ENCODE measurements at regions not wholly inside any gene's neighbourhood (a gene's known extent, or its start where the extent isn't known, plus 50 kb on each side); places are given as distances from the start of the nearest gene placed in this dataset.

DNA sequence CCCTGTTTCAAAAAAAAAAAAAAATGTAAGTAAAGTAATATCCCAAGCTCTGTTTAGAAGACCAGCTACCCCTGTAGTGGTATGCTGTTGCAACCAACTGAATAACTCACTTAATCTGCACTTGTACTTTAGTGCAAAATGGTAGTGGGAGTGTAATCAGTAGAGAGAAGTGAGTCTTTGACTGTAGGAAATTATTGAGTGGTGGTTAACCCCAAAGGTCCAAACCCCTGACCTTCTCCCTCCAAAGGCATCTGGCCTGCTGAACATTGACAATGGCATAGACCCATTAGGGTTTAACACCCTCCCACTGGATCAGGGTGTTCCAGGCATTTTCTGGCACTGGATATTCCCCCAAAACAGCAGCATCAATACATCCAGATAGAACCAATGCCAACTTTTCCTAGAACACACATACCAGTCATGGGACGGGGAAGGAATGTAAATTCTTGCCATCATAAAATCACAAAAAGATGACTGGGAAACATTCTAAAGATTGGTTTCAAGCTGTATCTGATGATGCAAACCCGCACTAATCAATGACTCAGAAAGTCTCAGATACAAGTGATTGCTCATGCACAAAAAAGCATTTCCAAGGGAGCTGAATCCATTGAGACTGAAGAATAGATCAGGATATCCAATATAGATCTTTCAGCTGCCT, 110.3 kb downstream of the MRPL39 start:
- DNase-seq (ENCODE audit: low spot score): no peak
- Histone ChIP-seq H3K4me3 (ENCODE audit: severe bottlenecking) (no peak overlapping the region), H3K4me1 (ENCODE audit: insufficient read depth, poor library complexity, severe bottlenecking) (no peaks in the 10 kb centered on the region), H3K36me3 (ENCODE audit: low read depth) (no peaks in the 10 kb centered on the region), H3K9me3 (ENCODE audit: severe bottlenecking) (no peaks in the 10 kb centered on the region), H3K27ac (ENCODE audit: poor library complexity, severe bottlenecking) (no peak overlapping the region), H3K27me3 (ENCODE audit: insufficient read depth, poor library complexity, severe bottlenecking) (no peaks in the 10 kb centered on the region)
- ATAC-seq (ENCODE audit: low read depth): no peak
- TF ChIP-seq, protein P1, sequence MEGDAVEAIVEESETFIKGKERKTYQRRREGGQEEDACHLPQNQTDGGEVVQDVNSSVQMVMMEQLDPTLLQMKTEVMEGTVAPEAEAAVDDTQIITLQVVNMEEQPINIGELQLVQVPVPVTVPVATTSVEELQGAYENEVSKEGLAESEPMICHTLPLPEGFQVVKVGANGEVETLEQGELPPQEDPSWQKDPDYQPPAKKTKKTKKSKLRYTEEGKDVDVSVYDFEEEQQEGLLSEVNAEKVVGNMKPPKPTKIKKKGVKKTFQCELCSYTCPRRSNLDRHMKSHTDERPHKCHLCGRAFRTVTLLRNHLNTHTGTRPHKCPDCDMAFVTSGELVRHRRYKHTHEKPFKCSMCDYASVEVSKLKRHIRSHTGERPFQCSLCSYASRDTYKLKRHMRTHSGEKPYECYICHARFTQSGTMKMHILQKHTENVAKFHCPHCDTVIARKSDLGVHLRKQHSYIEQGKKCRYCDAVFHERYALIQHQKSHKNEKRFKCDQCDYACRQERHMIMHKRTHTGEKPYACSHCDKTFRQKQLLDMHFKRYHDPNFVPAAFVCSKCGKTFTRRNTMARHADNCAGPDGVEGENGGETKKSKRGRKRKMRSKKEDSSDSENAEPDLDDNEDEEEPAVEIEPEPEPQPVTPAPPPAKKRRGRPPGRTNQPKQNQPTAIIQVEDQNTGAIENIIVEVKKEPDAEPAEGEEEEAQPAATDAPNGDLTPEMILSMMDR (IDR thresholded peaks at IDR 0.05; ENCODE audit: poor library complexity, severe bottlenecking): no peak

DNA sequence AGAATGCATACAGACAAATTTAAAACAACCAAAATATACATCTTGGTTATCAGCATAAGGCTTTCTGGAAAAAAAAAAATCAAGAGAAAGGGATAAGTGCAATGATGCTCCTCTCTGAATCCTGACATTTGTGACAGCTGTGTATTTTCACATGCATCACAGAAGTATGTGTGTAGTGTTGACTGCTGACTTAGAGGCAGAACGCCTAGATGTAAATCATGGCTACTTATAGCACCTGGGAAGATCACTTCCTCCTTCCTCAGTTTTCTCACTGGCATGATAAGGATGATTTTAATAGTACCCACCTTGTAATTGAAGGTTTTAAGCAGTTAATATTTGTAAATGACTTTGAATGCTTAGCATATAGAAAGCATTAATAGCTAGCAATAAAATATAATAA, 112.5 kb downstream of the MRPL39 start:
- Histone ChIP-seq H3K27ac (ENCODE audit: poor library complexity, severe bottlenecking) (no peak overlapping the region), H3K9me3 (ENCODE audit: severe bottlenecking) (no peaks in the 10 kb centered on the region), H3K4me3 (ENCODE audit: severe bottlenecking) (no peak overlapping the region), H3K27me3 (ENCODE audit: insufficient read depth, poor library complexity, severe bottlenecking) (no peaks in the 10 kb centered on the region), H3K36me3 (ENCODE audit: low read depth) (no peaks in the 10 kb centered on the region), H3K4me1 (ENCODE audit: insufficient read depth, poor library complexity, severe bottlenecking) (no peaks in the 10 kb centered on the region)
- DNase-seq (ENCODE audit: low spot score) (no peak), ATAC-seq (ENCODE audit: low read depth) (no peak)
- TF ChIP-seq, protein P1 (IDR thresholded peaks at IDR 0.05; ENCODE audit: poor library complexity, severe bottlenecking): no peak

DNA sequence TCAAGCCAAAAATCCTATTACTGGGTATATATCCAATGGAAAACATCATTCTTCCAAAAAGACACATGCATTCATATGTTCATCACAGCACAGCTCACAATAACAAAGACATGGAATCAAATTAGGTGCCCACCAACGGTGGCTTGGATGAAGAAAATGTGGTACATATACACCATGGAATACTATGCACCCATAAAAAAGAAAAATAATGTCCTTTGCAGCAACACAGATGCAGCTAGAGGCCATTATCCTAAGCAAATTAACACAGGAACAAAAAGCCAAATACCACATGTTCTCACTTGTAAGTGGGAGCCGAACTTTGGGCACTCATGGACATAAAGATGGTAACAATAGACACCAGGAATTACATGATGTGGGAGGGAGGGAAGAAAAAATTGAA, 113.6 kb downstream of the MRPL39 start:
- Histone ChIP-seq H3K4me3 (ENCODE audit: severe bottlenecking) (no peak overlapping the region), H3K27me3 (ENCODE audit: insufficient read depth, poor library complexity, severe bottlenecking) (no peaks in the 10 kb centered on the region), H3K36me3 (ENCODE audit: low read depth) (no peaks in the 10 kb centered on the region), H3K9me3 (ENCODE audit: severe bottlenecking) (no peaks in the 10 kb centered on the region), H3K27ac (ENCODE audit: poor library complexity, severe bottlenecking) (no peak overlapping the region), H3K4me1 (ENCODE audit: insufficient read depth, poor library complexity, severe bottlenecking) (no peaks in the 10 kb centered on the region)
- TF ChIP-seq, protein P1 (IDR thresholded peaks at IDR 0.05; ENCODE audit: poor library complexity, severe bottlenecking): no peak
- DNase-seq (ENCODE audit: low spot score): no peak
- no peak for ATAC-seq (ENCODE audit: low read depth)

DNA sequence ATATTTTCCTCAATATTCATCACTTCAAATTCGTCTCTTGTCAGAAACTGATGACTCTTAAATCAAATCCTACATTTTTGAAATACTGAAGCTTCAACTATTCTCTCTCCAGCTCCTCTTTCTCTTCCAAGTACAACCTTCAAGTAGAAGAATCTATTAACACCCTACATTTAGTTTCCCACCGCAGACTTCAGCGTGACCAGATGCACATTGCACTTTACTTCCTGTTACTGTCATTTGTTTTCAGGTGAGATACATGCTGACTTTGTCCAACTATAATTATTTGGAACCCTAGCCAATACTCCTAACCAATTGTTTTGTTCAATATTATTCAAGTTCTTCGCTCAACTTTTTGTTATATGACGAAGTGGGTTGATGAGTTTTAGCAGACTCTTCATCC, 116.0 kb downstream of the MRPL39 start:
- no peaks in the 10 kb centered on the region for H3K27me3 ChIP-seq (ENCODE audit: insufficient read depth, poor library complexity, severe bottlenecking)
- DNase-seq (ENCODE audit: low spot score) (no peak), ATAC-seq (ENCODE audit: low read depth) (no peak)
- H3K27ac ChIP-seq (ENCODE audit: poor library complexity, severe bottlenecking): no peak overlapping the region
- no peak overlapping the region for H3K4me3 ChIP-seq (ENCODE audit: severe bottlenecking)
- no peaks in the 10 kb centered on the region for H3K9me3 ChIP-seq (ENCODE audit: severe bottlenecking)
- TF ChIP-seq, protein P1 (IDR thresholded peaks at IDR 0.05; ENCODE audit: poor library complexity, severe bottlenecking): no peak
- no peaks in the 10 kb centered on the region for H3K4me1 ChIP-seq (ENCODE audit: insufficient read depth, poor library complexity, severe bottlenecking)
- H3K36me3 ChIP-seq (ENCODE audit: low read depth): no peaks in the 10 kb centered on the region

DNA sequence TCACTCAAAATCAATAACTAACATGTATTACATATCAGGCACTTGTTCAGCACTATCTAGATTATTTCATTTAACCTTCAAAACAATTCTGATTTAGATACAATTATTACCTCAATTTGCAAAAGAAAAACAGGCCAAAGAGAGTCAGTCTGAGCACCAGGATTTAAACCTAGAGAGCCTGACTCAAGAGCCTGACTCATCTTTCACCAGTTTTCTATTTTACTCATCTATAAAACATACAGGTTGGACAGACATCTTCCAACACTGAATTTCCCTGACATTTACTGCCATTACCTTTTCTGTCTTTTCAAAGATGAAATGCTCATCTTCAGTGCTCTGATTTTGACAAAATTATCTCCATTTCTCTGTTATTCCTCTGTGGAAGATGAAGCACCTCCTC, 116.5 kb downstream of the MRPL39 start:
- ATAC-seq (ENCODE audit: low read depth) (no peak), DNase-seq (ENCODE audit: low spot score) (no peak)
- Histone ChIP-seq H3K27me3 (ENCODE audit: insufficient read depth, poor library complexity, severe bottlenecking) (no peaks in the 10 kb centered on the region), H3K4me1 (ENCODE audit: insufficient read depth, poor library complexity, severe bottlenecking) (no peaks in the 10 kb centered on the region), H3K9me3 (ENCODE audit: severe bottlenecking) (no peaks in the 10 kb centered on the region), H3K4me3 (ENCODE audit: severe bottlenecking) (no peak overlapping the region), H3K27ac (ENCODE audit: poor library complexity, severe bottlenecking) (no peak overlapping the region), H3K36me3 (ENCODE audit: low read depth) (no peaks in the 10 kb centered on the region)
- TF ChIP-seq, protein P1 (IDR thresholded peaks at IDR 0.05; ENCODE audit: poor library complexity, severe bottlenecking): no peak

All from RWPE2 (cell line).